GM19035 (cell line): ENCODE measurements at regions not wholly inside any gene's neighbourhood (a gene's known extent, or its start where the extent isn't known, plus 50 kb on each side); places are given as distances from the start of the nearest gene placed in this dataset.
"Not testable (repeated sequence)": the region's sequence is repeated elsewhere in the genome, so short reads cannot be mapped to it uniquely, and the experiment has no call there.

Experiments used
- ATAC-seq: cut with Tn5 transposase; IDR thresholded peaks from one replicate; pipeline ENCODE4 v1.9.1; 2021; ENCODE audit not compliant: unreplicated experiment

- no peak for ATAC-seq
Observed at GRCh38 chr11:37402663-37403062, 804.6 kb upstream of the RAG2 start.

GRCh38 chr11:37394236-37394870 lies 796.3 kb upstream of the RAG2 start:
- ATAC-seq = no peak

DNA sequence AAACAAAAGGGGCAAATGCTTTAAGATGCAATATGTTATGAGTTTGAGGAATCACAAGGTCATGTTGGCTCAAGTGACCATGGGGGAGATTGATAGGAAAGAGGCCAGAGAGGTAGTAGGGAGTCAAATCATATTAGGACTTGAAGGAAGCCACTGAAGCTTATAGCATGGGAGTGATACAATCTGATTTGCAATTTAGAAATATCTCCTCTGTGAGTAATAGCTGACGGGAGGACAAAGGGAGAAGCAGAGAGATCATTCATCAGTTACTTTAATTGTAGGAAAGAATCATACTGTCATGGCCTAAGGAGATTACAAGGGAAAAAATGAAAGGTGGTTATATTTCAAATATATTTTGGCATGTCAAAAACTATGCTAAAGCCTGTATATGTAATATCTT lies 793.6 kb upstream of the RAG2 start:
- no peak for ATAC-seq

- ATAC-seq = no peak
Observed at GRCh38 chr11:37390576-37391083, 792.6 kb upstream of the RAG2 start.

DNA sequence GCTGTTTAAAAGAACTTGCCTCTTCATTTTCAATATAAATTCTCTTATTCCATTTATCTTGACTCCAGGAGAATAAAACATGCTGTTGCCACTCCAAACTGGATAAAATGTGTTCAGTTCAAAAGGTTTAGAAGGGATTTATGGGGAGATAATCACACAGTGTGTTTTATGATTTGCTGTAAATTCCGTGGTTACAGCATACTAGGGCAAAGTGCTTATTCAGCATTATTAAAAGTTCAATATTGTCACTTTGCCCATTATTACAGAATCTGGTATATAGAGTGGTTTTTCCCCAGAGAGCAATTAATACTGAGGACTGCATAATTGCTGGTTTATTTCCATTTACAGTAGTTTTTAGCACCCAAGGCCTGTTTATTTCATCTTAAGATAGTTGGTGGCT lies 780.9 kb upstream of the RAG2 start:
- no peak for ATAC-seq

DNA sequence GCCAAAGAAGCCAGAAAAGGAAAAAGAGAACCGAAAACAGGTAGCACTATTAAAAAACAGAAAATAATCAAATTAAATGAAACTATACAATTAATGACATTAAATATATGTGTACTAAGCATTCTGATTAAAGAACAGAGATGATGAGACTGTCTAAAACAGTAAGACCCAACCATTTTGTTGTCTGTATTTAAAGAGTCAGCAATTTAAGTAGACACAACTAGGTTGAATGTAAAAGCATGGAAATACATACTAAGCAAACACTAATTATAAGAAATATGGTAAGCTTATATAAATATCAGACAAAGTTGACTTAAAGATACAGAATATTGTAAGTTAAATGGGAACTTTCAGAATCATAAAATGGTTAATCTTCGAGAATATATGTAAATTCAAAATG lies 774.6 kb upstream of the RAG2 start:
- ATAC-seq = no peak

DNA sequence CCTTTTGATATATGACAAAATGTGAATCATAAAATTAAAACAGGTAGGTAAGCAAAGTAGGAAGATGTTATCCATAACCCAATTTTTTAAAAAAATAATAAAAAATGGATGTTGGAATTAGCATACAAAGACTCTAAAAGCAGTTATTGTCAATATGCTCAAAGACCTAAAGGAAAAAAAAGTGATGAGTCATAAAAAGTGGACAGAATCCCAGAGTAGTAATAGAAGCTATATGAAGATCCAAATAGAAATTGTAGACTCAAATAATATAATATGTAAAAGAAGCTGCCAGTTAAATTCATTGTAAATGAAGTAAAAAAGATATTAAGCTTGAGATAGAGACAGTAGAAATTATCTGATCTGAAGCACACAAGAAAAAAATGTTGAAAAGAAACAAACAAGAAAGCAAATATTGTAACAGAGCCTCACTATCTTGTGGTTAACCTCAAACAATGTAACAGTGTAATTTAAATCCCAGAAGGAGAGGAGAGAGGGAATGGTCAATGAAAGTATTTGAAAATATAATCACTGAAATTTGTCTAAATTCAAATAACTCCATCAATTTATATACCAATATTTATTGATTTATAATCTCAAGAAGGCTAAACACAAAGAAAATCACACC lies 773.4 kb upstream of the RAG2 start:
- no peak for ATAC-seq

GRCh38 chr11:37370817-37371216 lies 772.8 kb upstream of the RAG2 start:
- ATAC-seq = no peak

DNA sequence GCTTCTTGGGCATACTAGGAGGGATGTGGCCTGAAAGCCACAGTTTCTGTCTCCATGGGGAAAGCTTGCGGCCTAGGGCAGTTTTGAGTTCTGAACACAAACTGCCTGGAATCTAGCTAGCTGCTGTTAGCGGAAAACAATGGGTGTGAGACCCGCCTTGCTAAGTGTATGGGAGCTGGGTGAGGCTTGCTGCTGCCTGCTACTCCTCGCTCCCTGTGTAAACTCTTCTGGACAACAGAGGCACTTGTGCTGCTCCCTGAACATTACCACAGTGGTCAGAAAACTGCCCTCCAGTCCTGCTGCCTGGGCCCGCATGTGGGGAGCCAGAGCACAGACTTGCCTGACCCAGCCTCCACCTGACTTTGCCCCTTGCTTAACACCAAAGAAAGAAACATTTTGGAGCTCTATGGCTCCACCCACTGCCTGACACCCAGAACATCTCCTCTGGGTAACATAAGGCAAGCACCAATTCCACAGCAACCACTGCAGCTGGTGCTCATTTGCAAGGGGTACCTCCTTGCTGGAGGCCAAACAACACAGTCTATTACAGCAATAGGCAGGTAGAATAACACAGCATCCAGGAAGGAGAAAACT lies 766.3 kb upstream of the RAG2 start:
- ATAC-seq = no peak

DNA sequence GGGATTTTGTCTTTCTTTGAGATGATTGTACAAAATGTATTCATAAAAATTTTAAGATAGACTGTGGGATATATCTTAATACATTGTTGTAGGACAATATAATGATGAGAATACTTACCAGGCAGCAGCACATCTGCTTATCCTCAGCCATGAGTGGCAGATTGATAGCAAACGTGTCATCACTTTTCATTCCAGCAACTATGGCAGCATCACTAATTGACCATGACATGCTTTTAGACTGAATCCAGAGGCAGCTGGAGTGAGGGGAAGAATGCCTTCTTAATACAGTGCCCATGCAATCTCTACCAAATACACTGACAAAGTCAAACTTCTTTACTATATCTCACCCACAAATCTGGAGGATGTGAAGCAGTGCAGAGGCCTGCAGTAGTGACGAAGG lies 755.2 kb upstream of the RAG2 start:
- no peak for ATAC-seq

DNA sequence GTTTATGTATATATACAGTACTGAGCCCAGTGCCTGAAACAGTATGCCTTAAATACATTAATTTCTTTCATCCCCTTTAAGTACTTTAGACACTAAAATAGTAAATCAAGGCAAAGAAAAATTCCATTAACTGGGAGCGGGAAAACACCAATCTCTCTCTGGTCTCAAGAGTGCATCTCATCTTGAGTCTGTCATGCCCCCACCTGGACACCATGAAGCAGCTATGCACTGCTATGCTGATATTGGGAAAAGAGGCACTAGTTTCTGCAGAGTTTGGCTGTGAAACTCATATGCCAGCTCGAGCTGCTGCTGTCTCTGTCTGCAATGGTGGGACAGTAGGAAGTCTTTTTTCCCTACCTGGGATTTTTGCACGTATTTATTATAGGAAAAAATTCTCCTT lies 754.4 kb upstream of the RAG2 start:
- ATAC-seq = no peak

DNA sequence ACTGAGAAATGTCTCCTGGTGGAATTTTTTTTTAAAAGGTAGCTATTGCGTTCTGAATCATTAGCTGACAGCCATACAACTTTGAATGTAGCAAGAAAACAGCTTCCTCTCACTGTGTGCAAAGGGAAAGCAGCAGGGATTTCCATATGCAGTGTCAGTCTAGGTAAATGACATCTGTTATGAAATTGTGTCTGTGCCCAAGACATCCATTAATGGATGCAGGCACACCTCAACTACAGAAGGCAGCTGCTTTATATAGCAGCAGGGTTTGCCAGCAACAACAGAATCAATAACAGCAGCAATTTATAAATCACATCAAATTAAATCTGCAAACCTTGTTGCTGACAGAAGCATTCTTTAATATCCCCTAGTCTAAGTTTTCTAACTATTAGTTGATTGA lies 745.3 kb upstream of the RAG2 start:
- no peak for ATAC-seq

- no peak for ATAC-seq
Observed at GRCh38 chr11:37336401-37336800, 738.4 kb upstream of the RAG2 start.

DNA sequence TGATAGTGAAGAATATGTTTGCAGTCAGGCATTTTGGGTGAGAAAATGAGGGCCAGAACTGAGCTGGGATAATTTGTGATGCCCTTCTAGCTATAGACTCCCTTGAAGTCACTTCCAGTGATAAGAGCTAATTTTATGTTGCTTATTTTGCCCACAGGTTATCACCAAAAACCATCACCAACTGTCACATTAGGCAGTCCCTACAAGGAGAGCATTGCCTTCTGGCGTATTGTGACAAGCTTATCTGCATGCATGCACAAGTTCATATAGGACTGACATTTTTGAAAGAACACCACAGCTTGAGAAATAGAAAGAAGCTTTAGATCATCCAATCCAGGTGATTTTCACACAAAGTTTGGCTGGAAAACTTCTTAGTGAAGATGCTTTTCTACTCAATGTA lies 735.3 kb upstream of the RAG2 start:
- ATAC-seq = no peak

GRCh38 chr11:37323843-37324242 lies 725.8 kb upstream of the RAG2 start:
- ATAC-seq = no peak

GRCh38 chr11:37322333-37323194 lies 724.5 kb upstream of the RAG2 start:
- ATAC-seq = no peak

DNA sequence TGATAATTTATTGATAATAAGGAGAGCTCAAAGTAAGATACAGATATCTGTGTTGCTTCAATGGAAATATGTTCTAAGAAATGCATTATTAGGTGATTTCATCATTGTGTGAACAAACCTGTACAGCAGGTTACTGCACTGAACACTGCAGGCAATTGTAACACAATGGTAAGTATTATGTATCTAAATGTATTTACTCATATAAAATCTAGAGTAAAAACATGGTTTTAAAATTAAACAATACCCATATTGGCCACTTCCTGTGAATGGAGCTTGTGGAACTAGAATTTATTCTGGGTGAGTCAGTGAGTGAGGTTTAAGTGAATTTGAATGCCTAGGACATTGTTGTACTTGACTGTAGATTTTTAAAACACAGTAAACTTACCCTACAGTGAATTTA lies 722.9 kb upstream of the RAG2 start:
- ATAC-seq = no peak

- ATAC-seq = no peak
Observed at GRCh38 chr11:37317803-37318202, 719.8 kb upstream of the RAG2 start.

- ATAC-seq = no peak
Observed at GRCh38 chr11:37313266-37313665, 715.2 kb upstream of the RAG2 start.

DNA sequence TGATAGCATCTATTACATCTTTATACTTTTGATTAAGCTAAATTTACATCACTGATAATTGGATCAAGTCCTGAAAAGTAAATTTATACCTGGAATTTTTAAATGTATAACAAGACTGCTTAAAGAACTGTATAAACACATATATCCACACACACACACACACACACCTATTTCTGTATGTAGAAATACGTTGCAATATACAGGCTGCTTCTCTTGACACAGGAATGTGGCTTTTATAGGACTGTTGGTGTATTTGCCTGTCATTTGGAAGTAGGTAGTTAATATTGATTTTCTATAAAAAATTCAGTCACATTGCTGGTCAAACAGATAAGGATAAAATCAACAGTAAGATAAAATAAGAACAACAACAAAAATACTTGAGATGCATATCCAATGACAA lies 708.5 kb upstream of the RAG2 start:
- no peak for ATAC-seq

DNA sequence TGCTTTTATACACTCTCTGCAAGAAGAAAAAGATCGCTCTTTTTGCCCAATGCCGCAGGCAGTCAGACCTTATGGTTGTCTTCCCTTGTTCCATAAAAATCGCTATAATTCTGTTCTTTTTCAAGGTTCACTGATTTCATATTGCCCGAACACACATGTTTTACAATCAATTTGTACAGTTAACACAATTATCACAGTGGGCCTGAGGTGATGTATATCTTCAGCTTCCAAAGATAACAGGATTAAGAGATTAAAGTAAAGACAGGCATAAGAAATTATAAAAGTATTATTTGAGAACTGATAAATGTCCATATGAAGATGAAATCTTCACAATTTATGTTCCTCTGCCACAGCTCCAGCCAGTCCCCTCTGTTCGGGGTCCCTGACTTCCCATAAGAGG lies 703.4 kb upstream of the RAG2 start:
- not testable (repeated sequence) for ATAC-seq

- ATAC-seq = no peak
Observed at GRCh38 chr11:37298173-37298572, 700.1 kb upstream of the RAG2 start.
